HT1080 (cell line): ENCODE measurements at regions not wholly inside any gene's neighbourhood (a gene's known extent, or its start where the extent isn't known, plus 50 kb on each side); places are given as distances from the start of the nearest gene placed in this dataset.

Experiments used
- DNase-seq: peaks from one replicate; pipeline ENCODE4 v3.0.0-alpha.2; 2015; ENCODE audit warnings: low read depth

GRCh38 chr4:152269448-152270191 is 266.3 kb downstream of the FBXW7 start:
- no peak for DNase-seq

GRCh38 chr4:152267811-152268210 is 268.1 kb downstream of the FBXW7 start:
- DNase-seq, result no peak

- DNase-seq, result peak; percentile 52
Observed at GRCh38 chr4:152266831-152267480, 268.9 kb downstream of the FBXW7 start.

GRCh38 chr4:152265149-152265621 is 270.7 kb downstream of the FBXW7 start:
- DNase-seq, result peak; percentile 82

GRCh38 chr4:152264106-152264505 is 271.8 kb downstream of the FBXW7 start:
- no peak for DNase-seq

DNA sequence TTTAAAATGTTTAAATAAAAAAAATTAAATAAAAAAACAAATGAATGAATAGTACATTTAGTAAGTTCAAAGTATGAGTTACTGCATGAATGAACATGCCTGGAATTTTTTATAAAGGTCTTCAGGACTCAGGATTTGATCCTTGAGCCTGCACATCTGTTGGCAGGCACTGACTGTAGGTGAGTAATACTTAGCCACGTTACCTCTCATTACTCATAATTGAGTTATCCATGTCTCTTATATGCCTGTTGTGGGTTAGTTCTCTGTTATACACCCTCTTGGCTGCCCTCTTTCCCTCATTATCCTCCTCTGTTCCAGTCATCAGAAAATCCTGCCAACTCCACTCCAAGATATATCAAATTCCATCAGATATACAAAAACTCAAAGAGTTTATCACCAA is 276.0 kb downstream of the FBXW7 start:
- DNase-seq, result peak; percentile 94

DNA sequence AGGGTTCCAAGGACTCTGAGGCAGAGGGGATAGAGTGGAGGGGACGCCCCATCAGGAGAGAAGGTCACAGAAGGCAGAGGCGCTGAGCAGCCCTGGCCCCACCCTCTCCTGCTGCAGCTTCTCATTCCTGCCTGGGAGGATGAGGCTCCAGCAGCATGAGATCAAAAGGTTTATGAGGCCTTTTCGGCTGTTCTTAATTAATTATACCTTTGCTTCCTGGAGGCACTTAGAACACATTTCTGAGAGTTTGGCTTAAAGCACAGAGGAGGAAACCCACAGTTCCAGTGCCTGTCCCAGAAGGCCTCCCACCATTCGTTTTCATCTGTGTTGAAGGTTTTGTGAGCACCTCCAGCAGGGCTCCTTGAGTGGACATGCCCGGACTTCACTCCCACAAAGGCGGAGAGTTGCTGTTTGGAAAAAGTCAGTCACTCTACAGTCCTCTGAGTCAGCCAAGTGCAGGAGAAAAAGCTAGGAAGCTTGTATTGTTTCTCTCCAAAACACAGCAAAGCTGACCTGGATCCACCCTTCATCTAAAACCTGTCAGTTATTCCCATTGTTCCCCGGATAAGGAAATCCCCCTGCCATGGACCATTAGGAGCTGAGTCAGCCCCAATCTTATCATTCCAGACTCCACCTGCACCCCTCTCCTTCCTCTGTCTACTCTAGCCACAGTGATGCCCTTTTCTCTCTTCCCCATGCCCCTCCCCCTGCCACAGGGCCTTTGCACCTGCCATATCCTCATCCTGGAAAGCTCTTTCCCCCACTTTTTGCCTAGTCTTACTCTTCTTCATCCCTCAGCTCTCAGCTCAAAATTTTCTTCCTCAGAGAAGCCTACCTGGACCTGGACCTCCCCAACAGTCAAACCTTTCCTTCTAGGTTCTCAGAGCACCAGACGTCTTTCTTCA is 276.8 kb downstream of the FBXW7 start:
- peak; percentile 86 for DNase-seq

GRCh38 chr4:152258391-152258790 is 277.5 kb downstream of the FBXW7 start:
- DNase-seq, result no peak

DNA sequence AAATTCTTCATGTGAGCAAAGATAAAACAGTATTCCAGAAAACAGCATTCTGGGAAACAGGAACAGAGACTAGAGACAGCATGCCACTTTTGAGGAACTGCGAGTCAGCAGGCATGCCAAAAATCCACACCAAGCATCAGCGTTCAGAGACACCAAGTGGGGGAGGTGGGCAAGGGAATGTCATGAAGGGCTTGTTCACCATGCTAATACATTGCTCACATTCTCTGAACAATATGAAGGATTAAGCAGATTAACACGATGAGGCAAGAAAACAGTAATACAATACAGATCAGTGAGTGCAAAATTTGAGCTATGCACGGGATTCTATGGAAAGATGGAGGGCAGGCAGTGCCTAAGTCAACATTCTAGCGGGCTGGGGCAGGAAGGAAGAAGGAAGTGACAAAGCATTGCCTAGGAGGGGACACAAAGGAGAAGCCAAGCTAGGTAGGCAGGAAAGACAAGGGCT is 278.3 kb downstream of the FBXW7 start:
- peak; percentile 57 for DNase-seq

DNA sequence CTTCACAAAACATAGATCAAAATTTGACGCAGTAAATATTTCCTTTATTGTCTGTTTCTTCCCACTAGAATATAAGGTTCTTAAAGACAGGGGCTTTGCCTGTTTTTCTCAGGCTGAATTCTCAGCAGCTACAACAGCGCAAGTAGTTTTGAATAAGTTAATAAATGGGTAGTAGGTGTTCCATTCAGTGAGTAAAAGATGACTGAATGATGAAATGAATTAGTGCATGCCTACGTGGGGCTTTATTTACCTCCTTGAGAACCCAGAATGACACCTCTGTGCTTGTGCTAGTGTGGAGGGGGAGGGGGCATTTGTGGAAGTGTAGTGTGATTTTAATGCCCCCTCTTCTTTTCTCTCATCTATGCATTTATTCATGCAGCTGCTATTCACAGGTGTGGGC is 278.9 kb downstream of the FBXW7 start:
- DNase-seq, result no peak

- DNase-seq, result peak; percentile 86
Observed at GRCh38 chr4:152255437-152255836, 280.5 kb downstream of the FBXW7 start.

- no peak for DNase-seq
Observed at GRCh38 chr4:152248347-152248746, 287.5 kb downstream of the FBXW7 start.

GRCh38 chr4:152247271-152247975 is 288.5 kb downstream of the FBXW7 start:
- no peak for DNase-seq

GRCh38 chr4:152246659-152247058 is 289.2 kb downstream of the FBXW7 start:
- no peak for DNase-seq

DNA sequence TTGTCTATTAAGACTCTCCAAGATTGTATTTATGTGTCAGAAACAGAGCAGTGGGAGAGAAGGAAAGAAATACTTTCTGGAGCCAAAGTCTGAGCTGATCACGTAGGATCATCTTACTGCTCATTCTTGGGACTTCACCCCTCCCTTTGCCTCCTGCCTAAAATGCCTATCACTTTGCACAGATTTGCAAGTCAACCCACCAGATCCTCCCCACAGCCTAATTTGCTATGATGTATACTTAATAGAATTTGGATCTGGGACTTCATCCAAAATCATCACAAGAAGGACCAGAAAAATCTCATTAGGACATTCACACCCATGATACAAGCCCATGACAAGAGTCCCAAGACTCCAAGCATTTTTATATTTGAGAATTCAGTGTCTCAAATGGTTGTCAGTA is 290.2 kb downstream of the FBXW7 start:
- no peak for DNase-seq

DNA sequence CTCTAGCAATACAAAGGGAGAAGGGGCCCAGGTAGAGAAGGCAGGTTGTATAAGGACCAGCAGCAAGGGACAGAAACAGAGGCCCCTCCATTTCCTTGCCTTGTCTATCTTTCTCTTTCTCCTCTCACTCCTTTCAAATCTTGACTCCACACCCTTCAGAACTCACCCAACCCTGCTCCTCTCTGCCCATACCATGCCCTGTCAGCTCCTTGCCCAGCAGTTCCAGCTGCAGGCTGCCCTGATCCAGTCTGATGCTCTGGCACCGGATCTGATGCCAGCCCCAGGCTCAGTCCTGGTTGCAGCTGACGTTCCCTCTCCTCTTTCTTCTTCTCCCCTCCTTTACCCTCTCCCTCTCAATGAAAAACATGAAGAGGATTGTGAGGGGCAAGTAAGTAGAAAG is 291.2 kb downstream of the FBXW7 start:
- DNase-seq, result no peak

GRCh38 chr4:152243896-152244595 is 291.8 kb downstream of the FBXW7 start:
- peak; percentile 69 for DNase-seq

DNA sequence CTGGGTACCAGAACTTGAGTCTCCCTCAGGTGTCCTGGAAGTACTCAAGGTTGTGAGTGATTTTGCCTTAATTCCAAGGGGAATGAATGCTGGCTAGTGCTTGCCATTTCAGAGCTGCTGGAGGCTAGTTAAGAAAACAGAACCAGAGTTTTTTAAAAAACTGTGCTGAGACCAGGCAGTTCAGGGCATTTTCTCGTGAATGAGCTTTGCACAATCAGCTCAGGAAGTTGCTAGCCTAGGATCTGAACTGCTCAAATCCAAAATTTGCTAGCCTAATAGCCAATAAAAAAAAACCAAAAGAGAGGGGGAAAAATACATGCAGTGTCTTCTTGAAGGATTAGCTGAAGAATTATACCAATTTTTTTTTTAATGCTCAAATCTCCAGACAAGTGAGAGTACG is 292.7 kb downstream of the FBXW7 start:
- no peak for DNase-seq

DNA sequence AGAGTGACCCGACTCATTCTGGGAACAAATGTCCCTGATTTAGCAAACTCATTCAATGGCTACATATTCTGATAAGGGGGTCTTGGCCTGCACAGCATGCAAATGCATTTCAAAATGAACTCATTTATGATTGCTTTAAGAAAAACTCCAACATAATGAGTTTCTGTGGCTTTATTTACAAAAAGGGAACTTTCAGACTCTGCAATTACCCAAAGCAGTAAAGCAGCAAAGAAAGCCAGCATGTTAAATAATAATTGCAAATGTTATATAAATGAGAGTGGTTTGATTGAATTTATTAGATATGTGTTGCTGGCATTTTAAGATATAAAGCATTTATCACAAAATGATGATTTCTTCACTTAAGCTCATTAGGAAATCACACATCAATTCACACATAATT is 295.7 kb downstream of the FBXW7 start:
- DNase-seq, result no peak

DNA sequence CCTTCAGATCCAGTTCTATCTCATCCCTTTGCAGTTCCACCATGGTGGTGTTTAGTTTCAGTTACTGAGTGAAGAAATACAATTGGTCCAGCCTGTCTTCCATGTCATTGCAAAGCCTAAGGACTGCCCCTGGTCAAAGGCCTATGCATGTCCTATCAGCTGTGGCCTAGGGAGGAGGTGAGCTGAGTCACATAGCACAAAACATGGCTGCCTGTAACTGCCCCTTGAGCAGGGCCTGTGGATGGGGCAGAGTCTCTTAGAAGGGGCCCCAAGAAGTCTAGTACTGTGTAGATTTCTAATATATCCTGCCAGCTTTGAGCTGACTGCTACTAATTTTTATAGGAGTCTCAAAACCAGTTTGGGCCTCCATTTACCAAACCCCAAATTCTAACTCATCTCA is 296.7 kb downstream of the FBXW7 start:
- no peak for DNase-seq
